ENCODE measurements at regions not wholly inside any gene's neighbourhood (a gene's known extent, or its start where the extent isn't known, plus 50 kb on each side); places are given as distances from the start of the nearest gene placed in this dataset.

- no peak for DNase-seq (ENCODE audit: low read depth)
- no peaks in the 10 kb centered on the region for H3K27me3 ChIP-seq (ENCODE audit: control insufficient read depth, insufficient read depth, low read length)
- H3K36me3 ChIP-seq (ENCODE audit: control insufficient read depth, insufficient read depth, low read length) = no peaks in the 10 kb centered on the region
- ChIA-PET CTCF (no interaction called here), POLR2A (no interaction called here)
- TF ChIP-seq, protein P1, sequence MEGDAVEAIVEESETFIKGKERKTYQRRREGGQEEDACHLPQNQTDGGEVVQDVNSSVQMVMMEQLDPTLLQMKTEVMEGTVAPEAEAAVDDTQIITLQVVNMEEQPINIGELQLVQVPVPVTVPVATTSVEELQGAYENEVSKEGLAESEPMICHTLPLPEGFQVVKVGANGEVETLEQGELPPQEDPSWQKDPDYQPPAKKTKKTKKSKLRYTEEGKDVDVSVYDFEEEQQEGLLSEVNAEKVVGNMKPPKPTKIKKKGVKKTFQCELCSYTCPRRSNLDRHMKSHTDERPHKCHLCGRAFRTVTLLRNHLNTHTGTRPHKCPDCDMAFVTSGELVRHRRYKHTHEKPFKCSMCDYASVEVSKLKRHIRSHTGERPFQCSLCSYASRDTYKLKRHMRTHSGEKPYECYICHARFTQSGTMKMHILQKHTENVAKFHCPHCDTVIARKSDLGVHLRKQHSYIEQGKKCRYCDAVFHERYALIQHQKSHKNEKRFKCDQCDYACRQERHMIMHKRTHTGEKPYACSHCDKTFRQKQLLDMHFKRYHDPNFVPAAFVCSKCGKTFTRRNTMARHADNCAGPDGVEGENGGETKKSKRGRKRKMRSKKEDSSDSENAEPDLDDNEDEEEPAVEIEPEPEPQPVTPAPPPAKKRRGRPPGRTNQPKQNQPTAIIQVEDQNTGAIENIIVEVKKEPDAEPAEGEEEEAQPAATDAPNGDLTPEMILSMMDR (IDR thresholded peaks at IDR 0.05; ENCODE audit: insufficient read depth, low read depth, low read length) = no peak
- H3K4me3 ChIP-seq (ENCODE audit: low read depth, low read length) = no peak overlapping the region
Measured at GRCh38 chr16:5451641-5452040, 354.0 kb upstream of the EEF2KMT start.

DNA sequence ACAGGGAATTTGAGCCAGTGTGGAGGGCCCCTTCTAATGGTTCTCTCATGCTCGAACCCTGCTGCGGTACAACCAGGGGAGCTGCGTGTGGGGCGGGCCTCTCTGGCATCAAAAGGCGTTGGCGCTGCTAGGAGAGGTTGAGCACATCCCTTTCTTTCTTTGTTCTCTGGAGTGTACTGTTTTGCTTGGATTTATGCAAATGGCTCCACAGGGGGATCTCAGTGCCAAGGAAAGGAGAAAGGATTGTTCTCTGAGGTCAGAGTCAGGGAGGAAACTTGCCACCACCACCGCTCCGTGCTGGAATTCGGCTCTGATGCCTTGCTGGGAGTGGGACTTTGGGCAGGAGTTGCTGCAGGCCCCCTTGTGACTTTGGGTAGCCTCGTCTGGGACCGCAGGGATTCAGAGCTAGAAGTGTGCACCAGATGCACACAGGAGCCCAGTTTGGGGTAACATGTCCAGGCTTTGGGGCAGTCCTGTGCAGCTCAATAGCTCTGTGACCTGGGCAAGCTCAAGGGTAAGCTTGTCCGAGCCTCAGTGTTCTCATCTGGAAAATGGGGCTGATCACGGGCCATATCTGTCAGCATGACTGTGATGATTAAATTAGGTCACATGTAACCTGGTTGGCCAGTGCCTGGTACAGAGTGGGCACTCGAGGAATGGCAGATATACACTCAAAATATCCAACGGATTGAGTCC lies 353.0 kb upstream of the EEF2KMT start:
- DNase-seq (ENCODE audit: low read depth) = no peak
- ChIA-PET CTCF (no interaction called here), POLR2A (no interaction called here)
- Histone ChIP-seq H3K27me3 (ENCODE audit: control insufficient read depth, insufficient read depth, low read length) (no peaks in the 10 kb centered on the region), H3K36me3 (ENCODE audit: control insufficient read depth, insufficient read depth, low read length) (no peaks in the 10 kb centered on the region), H3K4me3 (ENCODE audit: low read depth, low read length) (no peak overlapping the region)
- TF ChIP-seq, protein P1 (IDR thresholded peaks at IDR 0.05; ENCODE audit: insufficient read depth, low read depth, low read length) = no peak

GRCh38 chr16:5449901-5450300 lies 352.3 kb upstream of the EEF2KMT start:
- no peaks in the 10 kb centered on the region for H3K27me3 ChIP-seq (ENCODE audit: control insufficient read depth, insufficient read depth, low read length)
- ChIA-PET POLR2A (no interaction called here), CTCF (no interaction called here)
- no peaks in the 10 kb centered on the region for H3K36me3 ChIP-seq (ENCODE audit: control insufficient read depth, insufficient read depth, low read length)
- no peak for DNase-seq (ENCODE audit: low read depth)
- TF ChIP-seq, protein P1 (IDR thresholded peaks at IDR 0.05; ENCODE audit: insufficient read depth, low read depth, low read length) = no peak
- no peak overlapping the region for H3K4me3 ChIP-seq (ENCODE audit: low read depth, low read length)

DNA sequence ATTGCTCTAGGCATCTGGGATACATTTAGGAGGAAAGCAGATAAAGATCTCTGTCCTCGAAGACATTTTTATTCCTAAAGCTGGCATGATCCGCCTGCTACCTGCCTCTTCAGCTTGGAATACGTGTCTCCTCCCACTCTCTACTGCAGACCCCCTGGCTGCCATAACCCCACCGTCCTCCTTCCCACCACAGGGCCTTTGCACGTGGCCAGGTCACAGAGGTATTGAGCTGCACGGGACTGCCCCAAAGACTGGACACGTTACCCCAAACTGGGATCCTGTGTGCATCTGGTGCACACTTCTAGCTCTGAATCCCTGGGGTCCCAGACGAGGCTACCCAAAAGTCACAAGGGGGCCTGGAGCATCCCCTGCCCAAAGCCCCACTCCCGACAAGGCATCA lies 351.2 kb upstream of the EEF2KMT start:
- ChIA-PET POLR2A (no interaction called here), CTCF (no interaction called here)
- no peaks in the 10 kb centered on the region for H3K36me3 ChIP-seq (ENCODE audit: control insufficient read depth, insufficient read depth, low read length)
- TF ChIP-seq, protein P1 (IDR thresholded peaks at IDR 0.05; ENCODE audit: insufficient read depth, low read depth, low read length) = no peak
- H3K27me3 ChIP-seq (ENCODE audit: control insufficient read depth, insufficient read depth, low read length) = no peaks in the 10 kb centered on the region
- no peak for DNase-seq (ENCODE audit: low read depth)
- no peak overlapping the region for H3K4me3 ChIP-seq (ENCODE audit: low read depth, low read length)

DNA sequence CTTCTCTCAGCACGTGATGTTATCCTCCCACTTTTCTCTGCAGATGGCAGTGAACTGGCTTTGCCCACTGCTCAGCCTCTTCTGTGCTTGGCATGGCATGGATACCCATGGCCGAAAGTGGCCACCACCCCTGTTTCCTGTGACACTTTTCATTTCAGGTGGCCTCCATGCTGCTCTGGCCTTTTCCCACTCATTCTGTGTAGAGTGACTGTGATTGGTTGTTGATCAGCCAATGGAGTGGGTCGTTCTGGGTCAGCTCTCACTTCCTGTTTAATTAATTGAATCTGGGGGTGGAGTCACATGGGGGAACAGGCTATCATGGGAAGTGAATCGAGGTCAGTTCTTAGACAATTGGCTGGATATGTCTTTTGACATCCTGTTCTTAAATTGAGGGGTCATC lies 350.1 kb upstream of the EEF2KMT start:
- DNase-seq (ENCODE audit: low read depth) = no peak
- Histone ChIP-seq H3K36me3 (ENCODE audit: control insufficient read depth, insufficient read depth, low read length) (no peaks in the 10 kb centered on the region), H3K27me3 (ENCODE audit: control insufficient read depth, insufficient read depth, low read length) (no peaks in the 10 kb centered on the region), H3K4me3 (ENCODE audit: low read depth, low read length) (no peak overlapping the region)
- TF ChIP-seq, protein P1 (IDR thresholded peaks at IDR 0.05; ENCODE audit: insufficient read depth, low read depth, low read length) = no peak
- POLR2A ChIA-PET = no interaction called here
- CTCF ChIA-PET = no interaction called here
